PC-9 (cell line): ENCODE measurements at regions not wholly inside any gene's neighbourhood (a gene's known extent, or its start where the extent isn't known, plus 50 kb on each side); places are given as distances from the start of the nearest gene placed in this dataset.

ENCODE experiments used
- CTCF ChIP-seq: fragments of 200-600 bp; sonication (generic); conservative IDR thresholded peaks from 2 replicates; pipeline ENCODE4 v1.6.1; 2017; ENCODE audit warnings: mixed run types, antibody characterized with exemption, mild to moderate bottlenecking, moderate library complexity
- EZH2 ChIP-seq: fragments of 200-600 bp; sonication (generic); IDR thresholded peaks from 2 replicates; pipeline ENCODE4 v1.8.0; 2017; ENCODE audit warnings: antibody characterized with exemption, low read depth

- no peak for TF ChIP-seq EZH2
- TF ChIP-seq CTCF, result no peak
Measured at GRCh38 chr3:78348664-78349063, 1308.8 kb downstream of the ROBO2 start.
